GM18508 (cell line): ENCODE measurements at regions not wholly inside any gene's neighbourhood (a gene's known extent, or its start where the extent isn't known, plus 50 kb on each side); places are given as distances from the start of the nearest gene placed in this dataset.

Experiments used
- ATAC-seq: cut with Tn5 transposase; IDR thresholded peaks from one replicate; pipeline ENCODE4 v1.9.1; 2021; ENCODE audit warnings: moderate number of reproducible peaks; ENCODE audit not compliant: insufficient read depth, unreplicated experiment

DNA sequence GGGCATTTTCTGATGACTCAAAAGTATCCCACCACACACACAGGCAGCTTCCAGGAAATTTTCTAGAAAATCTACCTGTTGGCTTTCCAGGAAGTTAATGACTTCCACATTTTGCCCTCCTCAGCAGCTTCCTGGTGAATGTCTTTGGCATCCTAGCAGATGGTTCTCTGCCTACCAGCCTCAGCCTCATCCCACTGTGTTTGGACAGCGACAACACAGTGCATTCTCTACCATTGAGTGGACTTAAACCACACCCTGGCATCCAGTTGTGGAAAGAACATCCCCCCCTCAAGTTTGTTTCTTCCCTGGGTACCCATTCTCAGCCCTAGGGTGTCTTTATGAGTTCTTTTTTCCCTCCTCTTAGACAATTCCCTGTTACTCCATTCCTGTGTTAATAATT is 50.8 kb upstream of the GADL1 start:
- no peak for ATAC-seq

DNA sequence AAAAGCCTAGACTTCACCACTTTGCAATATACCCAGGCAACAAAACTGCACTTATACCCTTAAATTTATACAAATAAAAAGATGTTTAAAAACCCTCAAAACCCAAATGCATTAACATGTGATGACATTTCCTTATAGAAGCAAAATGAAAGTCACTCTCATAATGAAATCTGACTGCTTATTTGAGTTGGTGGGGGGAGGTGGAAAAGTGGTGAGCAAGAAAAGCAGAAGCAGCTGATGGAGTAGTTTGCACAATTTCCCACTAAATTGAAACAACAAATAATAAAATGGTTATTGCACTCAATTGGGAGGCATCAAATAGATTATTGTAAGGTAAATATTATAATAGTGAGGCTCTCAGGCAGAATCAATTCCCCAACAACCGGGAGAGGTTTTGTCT is 54.0 kb upstream of the GADL1 start:
- ATAC-seq: no peak

- ATAC-seq: no peak
Observed at GRCh38 chr3:30951826-30952225, 57.4 kb upstream of the GADL1 start.

DNA sequence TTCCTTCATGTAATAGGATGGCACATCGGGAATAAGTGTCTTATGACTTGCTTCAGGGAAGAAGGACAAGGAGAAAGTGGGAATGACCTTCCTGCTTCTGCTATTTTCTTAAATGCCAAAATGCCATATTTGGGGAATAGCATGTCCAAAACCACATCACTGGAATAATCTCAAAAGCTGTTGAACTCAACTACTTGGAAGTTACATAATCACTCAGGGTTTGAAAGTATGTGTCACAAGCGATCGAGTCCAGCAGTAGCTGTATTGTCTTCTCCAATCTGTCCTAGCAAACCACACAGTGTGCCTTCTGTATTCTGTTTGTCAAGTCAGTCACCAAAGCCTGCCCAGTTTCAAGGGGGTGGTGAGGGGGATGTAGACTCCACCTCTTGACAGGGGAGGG is 58.3 kb upstream of the GADL1 start:
- no peak for ATAC-seq

DNA sequence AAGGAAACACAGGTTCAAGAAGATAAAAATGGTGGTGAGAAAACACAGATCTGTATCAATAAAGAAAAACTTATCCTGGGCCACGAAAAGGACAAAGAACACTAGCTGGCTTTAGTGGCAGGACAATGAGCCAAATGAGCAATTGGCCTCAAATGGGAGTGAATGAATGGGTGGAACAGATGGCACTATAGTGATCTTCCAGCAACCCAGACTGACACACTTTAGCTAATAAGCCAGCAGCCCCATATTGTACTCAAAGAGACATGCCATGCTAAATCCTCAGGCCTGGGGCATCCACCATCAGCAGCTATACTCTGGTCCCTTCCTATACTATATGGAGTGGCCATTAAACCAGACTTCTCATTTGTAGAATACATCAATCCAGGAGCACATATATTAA is 60.0 kb upstream of the GADL1 start:
- ATAC-seq: no peak

- ATAC-seq: no peak
Observed at GRCh38 chr3:30962084-30962483, 67.6 kb upstream of the GADL1 start.

DNA sequence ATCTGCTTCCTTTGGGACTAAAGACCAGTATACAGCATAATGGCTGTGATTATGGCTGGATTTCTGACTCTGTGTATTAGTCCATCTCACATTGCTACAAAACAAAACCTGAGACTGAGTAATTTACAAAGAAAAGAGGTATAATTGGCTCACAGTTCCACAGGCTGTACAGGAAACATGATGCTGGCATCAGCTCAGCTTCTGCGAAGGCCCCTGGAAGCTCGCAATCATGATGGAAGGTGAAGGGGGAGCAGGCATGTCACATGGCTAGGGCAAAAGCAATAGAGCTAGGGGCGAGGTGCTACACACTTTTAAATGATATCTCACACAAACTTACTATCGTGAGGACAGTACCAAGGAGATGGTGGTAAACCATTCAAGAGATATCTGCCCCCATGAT is 68.0 kb upstream of the GADL1 start:
- ATAC-seq: no peak

DNA sequence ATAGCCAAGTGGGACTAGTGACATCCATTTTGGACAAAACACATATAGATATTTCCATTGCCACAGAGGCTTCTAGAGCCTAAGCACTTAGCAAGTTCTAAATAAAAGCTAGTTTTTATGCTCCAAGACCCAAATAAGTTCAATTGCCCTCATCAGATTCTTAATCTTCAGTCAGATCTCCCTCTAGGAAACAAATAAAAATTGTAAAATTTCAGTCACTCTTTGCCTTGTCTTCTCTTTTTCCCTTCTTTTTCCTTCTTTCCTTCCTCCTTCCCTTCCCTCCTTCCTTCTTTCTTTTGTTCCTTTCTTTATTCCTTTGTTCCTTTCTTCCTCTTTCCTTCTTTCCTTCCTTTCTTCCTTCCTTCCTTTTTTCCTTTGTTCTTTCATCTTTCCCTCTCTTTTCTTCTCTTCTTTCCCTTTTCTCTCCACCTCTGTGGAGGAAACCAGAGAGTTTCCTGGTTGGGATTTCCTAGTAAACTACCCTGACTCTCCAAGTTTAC is 68.8 kb upstream of the GADL1 start:
- no peak for ATAC-seq

- peak; percentile 94 for ATAC-seq
Observed at GRCh38 chr3:30964612-30965011, 70.2 kb upstream of the GADL1 start.

DNA sequence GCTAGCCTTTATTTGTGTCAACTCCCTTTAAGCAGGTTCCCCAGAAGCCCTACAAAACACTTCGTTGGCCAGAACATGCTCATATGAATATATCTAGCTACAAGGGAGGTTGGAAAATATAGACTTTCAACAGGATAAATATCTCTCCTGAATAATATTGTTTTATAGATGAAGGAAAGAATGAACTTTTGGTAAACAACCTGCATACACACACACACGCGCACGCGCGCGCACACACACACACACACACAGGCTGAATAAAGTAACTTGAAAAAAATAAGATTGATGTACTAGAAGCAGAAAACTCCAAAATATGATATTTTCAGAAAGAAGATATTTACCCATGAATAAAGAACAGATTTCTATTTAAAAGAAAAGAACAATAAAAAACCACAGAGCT is 72.4 kb upstream of the GADL1 start:
- no peak for ATAC-seq

- ATAC-seq: no peak
Observed at GRCh38 chr3:30970183-30970582, 75.7 kb upstream of the GADL1 start.

DNA sequence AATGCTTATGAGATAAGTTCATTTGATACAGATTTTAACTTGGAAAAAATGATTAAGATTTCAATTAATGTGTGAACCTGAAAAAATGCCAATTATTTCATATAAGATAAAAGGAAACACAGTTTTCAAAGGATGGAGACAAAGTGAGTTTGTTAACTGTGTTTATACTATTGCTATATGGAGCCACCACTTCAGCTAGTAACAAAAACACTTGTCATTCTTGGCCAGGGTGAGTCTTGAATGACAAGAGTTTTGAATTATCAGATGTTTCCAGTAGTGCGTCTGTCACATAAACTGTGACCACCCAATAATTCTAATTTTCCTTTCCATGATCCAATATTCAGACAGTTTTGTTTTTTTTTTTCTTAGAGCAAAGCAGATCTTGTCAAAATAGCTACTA is 78.0 kb upstream of the GADL1 start:
- no peak for ATAC-seq

DNA sequence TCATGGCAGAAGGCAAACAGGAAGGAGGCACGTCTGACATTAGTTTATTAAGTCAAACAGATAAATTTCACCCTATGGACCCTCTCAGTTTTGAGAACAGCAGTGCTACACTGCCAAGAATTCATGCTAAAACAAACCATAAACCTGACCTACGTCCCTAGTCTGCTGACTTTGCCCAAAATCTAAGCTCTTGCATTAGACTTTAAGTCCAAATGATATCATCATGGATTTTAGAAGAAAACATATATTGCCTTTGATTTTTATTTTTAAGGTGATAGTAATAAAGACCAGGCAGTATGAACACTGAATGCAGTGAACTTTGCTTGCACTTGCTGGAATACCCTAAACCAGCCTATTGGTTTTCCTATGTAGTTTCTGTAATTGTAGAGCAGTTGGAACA is 79.6 kb upstream of the GADL1 start:
- ATAC-seq: no peak

DNA sequence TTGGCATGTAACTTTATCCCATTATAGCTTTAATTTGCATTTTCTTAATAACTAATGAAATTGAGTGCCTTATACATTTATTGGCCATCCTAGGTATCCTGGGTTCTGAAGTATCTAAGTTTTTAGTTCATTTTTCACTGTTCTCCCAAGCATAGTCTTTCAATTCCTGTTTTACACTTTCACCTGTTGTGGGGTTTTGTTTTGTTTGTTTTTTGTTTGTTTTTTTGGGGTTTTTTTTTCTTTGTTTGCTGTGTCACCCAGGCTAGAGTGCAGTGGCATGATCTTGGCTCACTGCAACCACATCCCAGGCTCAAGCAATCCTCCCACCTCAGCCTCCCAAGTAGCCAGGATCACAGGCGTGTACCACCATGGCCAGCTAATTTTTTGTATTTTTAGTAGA is 83.1 kb upstream of the GADL1 start:
- no peak for ATAC-seq

GRCh38 chr3:30980993-30981392 is 86.5 kb upstream of the GADL1 start:
- ATAC-seq: no peak

- ATAC-seq: no peak
Observed at GRCh38 chr3:30982416-30983075, 88.1 kb upstream of the GADL1 start.

DNA sequence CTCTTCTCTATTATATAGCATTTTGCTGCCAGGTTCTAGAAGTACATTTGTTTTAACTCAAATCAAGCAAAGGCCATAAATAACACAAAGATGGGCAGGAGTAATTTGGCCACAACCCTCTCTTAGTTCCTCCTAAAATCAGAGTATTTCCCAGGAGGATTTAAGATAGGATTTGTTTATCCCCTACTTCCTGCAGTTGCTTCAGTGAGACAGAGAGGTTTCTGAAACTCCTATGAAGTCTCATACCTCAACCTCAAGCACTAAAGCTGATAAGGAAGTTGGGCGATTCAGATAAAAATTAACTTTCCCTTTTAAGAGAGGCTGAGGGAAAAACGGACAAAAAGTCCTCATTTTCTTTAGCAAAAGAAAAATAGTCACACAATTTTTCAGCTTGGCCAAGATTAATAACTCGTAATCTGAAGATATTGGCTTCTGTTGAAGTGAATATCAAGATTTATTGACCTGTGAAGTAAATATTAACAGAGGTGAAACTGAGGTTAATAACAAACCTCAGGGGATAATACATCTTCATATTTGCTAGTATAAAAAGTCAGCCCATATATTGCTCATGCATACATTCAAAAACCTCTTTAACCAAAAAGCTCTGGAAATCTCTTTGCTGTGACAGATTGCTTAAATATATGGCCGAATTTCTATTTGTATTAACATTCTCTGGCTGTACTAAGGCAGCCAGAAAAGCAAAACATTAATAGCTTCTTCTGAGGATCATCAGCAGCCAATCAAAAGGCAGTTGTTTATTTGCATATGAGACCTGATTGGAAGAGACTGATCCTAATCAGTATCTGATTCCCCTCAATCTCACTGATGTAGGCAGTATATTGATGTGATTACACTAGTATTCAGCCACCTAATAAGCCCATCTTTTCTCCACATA is 90.6 kb upstream of the GADL1 start:
- ATAC-seq: peak; percentile 57

- ATAC-seq: no peak
Observed at GRCh38 chr3:30986551-30986950, 92.1 kb upstream of the GADL1 start.

- ATAC-seq: no peak
Observed at GRCh38 chr3:30988769-30989168, 94.3 kb upstream of the GADL1 start.

DNA sequence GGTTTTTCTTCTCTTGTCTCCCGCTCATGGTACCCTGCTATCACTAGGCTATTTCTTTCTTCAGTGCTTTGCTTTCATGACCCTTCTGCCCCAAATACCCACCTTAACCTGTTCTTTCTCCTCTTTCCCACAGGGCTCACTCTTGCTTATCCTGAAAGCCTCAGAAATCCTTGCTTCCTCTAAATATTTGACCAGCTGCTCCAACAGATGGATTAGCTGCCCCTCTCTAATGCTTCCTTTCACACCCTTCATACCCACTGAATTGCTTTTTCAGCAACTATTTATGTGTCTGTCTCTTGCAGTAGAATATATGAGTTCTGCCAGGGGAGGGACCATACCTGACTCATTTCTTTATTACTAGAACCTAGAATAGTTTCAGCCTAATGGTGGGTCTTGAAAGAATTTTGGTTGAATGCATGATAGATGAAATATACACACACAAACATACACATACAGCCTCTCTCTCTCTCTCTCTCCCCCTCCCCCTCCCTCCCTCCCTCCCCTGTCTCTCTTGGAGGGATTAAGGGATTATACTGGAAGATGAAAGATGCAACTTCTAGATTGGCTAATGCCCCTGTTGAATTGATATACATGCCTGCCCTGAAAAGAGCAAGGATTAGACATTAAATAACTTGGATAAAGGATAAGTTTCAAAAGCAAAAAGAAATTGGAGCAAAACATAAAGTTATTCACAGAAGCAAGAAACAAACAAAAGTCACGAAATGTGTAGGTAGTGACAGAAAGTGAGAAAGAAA is 95.0 kb upstream of the GADL1 start:
- no peak for ATAC-seq

GRCh38 chr3:30996467-30996866 is 102.0 kb upstream of the GADL1 start:
- ATAC-seq: no peak
